ENCODE measurements at regions not wholly inside any gene's neighbourhood (a gene's known extent, or its start where the extent isn't known, plus 50 kb on each side); places are given as distances from the start of the nearest gene placed in this dataset.

DNA sequence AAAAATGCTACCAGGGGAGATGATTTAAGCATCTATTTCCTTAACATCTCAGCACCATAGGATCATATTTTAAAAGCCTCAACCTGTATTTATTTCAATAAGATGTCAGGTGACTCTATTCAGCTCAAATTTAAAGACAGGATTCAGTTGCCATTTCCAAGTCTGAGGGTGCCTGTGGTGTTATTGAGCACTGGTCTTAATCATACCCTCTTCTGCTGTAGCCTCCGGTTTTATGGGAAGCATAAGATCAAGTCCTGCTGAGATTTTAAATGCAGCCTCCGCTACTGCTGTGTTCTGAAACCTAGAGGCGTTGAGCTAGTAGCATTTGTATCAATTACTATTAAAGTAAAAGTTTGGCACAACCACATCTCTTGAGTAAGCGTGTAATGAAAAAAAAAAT lies 185.7 kb upstream of the NWD2 start:
- Mint-ChIP-seq H3K4me1 (ENCODE audit: unreplicated experiment) (peaks cover 4% of the 10 kb centered on the region), H3K4me3 (ENCODE audit: unreplicated experiment) (no peak overlapping the region), H3K9me3 (ENCODE audit: unreplicated experiment) (no peaks in the 10 kb centered on the region), H3K27me3 (ENCODE audit: unreplicated experiment) (no peaks in the 10 kb centered on the region), H3K36me3 (ENCODE audit: low read depth, unreplicated experiment) (no peaks in the 10 kb centered on the region), H3K27ac (ENCODE audit: unreplicated experiment) (no peak overlapping the region)
- DNase-seq (ENCODE audit: low spot score), result no peak
- TF ChIP-seq, protein P1, sequence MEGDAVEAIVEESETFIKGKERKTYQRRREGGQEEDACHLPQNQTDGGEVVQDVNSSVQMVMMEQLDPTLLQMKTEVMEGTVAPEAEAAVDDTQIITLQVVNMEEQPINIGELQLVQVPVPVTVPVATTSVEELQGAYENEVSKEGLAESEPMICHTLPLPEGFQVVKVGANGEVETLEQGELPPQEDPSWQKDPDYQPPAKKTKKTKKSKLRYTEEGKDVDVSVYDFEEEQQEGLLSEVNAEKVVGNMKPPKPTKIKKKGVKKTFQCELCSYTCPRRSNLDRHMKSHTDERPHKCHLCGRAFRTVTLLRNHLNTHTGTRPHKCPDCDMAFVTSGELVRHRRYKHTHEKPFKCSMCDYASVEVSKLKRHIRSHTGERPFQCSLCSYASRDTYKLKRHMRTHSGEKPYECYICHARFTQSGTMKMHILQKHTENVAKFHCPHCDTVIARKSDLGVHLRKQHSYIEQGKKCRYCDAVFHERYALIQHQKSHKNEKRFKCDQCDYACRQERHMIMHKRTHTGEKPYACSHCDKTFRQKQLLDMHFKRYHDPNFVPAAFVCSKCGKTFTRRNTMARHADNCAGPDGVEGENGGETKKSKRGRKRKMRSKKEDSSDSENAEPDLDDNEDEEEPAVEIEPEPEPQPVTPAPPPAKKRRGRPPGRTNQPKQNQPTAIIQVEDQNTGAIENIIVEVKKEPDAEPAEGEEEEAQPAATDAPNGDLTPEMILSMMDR (IDR thresholded peaks at IDR 0.05; ENCODE audit: unreplicated experiment), result no peak

DNA sequence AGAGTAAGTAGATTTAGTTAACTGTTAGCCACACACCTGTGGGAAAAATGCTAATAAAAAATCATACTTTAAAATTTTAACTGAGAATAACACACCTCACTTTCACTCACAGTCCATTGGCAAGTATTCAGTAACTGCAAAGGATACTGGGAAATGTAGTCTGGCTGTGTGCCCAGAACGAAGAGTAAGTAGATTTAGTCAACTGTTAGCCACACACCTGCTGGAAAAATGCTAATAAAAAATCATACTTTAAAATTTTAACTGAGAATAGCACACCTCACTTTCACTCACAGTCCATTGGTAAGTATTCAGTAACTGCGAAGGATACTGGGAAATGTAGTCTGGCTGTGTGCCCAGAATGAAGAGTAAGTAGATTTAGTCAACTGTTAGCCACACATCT lies 178.4 kb upstream of the NWD2 start:
- Mint-ChIP-seq H3K27me3 (ENCODE audit: unreplicated experiment) (no peaks in the 10 kb centered on the region), H3K4me3 (ENCODE audit: unreplicated experiment) (no peak overlapping the region), H3K4me1 (ENCODE audit: unreplicated experiment) (no peaks in the 10 kb centered on the region), H3K27ac (ENCODE audit: unreplicated experiment) (no peak overlapping the region), H3K36me3 (ENCODE audit: low read depth, unreplicated experiment) (no peaks in the 10 kb centered on the region), H3K9me3 (ENCODE audit: unreplicated experiment) (no peaks in the 10 kb centered on the region)
- TF ChIP-seq, protein P1 (IDR thresholded peaks at IDR 0.05; ENCODE audit: unreplicated experiment), result no peak
- DNase-seq (ENCODE audit: low spot score), result no peak

DNA sequence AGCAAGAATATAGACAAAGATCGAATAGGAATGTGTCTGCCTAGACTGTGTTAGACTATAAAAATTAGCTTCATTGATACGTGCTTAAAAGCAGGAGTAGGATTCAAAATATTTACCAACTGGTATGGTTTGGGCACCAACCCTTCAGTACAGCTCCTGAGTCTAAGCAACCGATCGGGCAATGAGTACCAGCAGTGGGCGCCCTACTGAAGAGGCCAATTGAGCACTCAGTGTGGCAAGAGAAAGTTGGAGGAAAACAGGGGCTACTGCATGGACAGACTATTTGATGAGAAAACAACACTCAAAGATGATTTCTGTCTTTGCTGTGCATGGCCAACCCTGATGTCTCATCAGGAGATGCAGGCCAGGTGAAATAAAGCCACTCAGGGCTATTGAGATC lies 176.0 kb upstream of the NWD2 start:
- TF ChIP-seq, protein P1 (IDR thresholded peaks at IDR 0.05; ENCODE audit: unreplicated experiment), result peak; percentile 31
- no peaks in the 10 kb centered on the region for H3K4me1 Mint-ChIP-seq (ENCODE audit: unreplicated experiment)
- peak; percentile 58 for DNase-seq (ENCODE audit: low spot score)
- H3K9me3 Mint-ChIP-seq (ENCODE audit: unreplicated experiment), result no peaks in the 10 kb centered on the region
- no peaks in the 10 kb centered on the region for H3K36me3 Mint-ChIP-seq (ENCODE audit: low read depth, unreplicated experiment)
- no peaks in the 10 kb centered on the region for H3K27me3 Mint-ChIP-seq (ENCODE audit: unreplicated experiment)
- no peak overlapping the region for H3K27ac Mint-ChIP-seq (ENCODE audit: unreplicated experiment)
- H3K4me3 Mint-ChIP-seq (ENCODE audit: unreplicated experiment), result no peak overlapping the region

DNA sequence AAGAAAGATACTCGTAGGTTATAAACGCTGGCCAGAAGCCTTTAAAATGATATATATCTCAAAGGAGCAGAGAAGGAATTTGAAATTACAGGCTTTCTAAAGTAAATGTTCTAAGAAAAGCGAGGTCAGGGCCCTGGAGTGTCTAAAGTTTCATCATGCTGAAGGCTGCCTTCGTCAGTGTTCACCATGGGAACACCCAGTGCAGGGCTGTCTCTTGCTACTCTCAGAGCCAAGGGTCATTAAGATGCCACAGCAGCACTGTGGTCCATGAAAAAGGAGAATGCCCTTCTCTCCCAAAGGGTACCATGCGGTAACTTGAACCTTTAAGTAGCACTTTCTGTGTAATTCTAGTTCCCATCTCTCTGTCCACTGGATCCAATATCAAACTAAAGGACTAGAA lies 174.5 kb upstream of the NWD2 start:
- no peaks in the 10 kb centered on the region for H3K27me3 Mint-ChIP-seq (ENCODE audit: unreplicated experiment)
- H3K4me1 Mint-ChIP-seq (ENCODE audit: unreplicated experiment), result no peaks in the 10 kb centered on the region
- H3K27ac Mint-ChIP-seq (ENCODE audit: unreplicated experiment), result no peak overlapping the region
- H3K9me3 Mint-ChIP-seq (ENCODE audit: unreplicated experiment), result no peaks in the 10 kb centered on the region
- no peak for DNase-seq (ENCODE audit: low spot score)
- no peaks in the 10 kb centered on the region for H3K36me3 Mint-ChIP-seq (ENCODE audit: low read depth, unreplicated experiment)
- no peak overlapping the region for H3K4me3 Mint-ChIP-seq (ENCODE audit: unreplicated experiment)
- TF ChIP-seq, protein P1 (IDR thresholded peaks at IDR 0.05; ENCODE audit: unreplicated experiment), result no peak

DNA sequence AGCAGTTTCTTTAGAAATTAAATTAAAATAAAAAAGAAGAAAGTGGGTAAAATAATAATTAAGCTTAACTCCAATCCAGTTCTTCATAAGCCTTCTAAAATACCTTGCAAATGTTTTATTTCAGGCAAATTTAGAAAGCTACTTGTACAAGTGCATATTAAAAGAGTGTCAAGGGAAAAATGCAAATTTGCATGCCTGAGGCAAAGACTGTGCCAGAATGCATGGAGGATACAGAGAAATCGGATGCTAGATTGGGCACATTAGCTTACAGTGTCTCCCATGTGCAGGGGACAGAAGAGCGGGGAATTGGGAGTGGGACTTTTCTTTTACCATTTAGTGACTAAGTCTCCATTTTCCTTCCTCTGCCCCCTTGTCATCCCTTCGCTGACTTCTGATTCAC lies 173.0 kb upstream of the NWD2 start:
- Mint-ChIP-seq H3K27me3 (ENCODE audit: unreplicated experiment) (no peaks in the 10 kb centered on the region), H3K27ac (ENCODE audit: unreplicated experiment) (no peak overlapping the region), H3K9me3 (ENCODE audit: unreplicated experiment) (no peaks in the 10 kb centered on the region), H3K4me3 (ENCODE audit: unreplicated experiment) (no peak overlapping the region), H3K4me1 (ENCODE audit: unreplicated experiment) (no peaks in the 10 kb centered on the region), H3K36me3 (ENCODE audit: low read depth, unreplicated experiment) (no peaks in the 10 kb centered on the region)
- DNase-seq (ENCODE audit: low spot score), result no peak
- TF ChIP-seq, protein P1 (IDR thresholded peaks at IDR 0.05; ENCODE audit: unreplicated experiment), result no peak
